PC-3 (cell line): ENCODE measurements at regions not wholly inside any gene's neighbourhood (a gene's known extent, or its start where the extent isn't known, plus 50 kb on each side); places are given as distances from the start of the nearest gene placed in this dataset.

ENCODE experiments used
- ATAC-seq: fragments of 200-7000 bp; cut with Tn5 transposase; 2 replicates; pipeline ENCODE4 v1.9.1; 2020; ENCODE audit warnings: mild to moderate bottlenecking, moderate library complexity
- BruUV-seq: library from RNA; stranded (reverse); fragments of 400-500 nt; replicated peaks from 2 replicates; lab custom pipeline; 2021; lab: Mats Ljungman, UMichigan
- CTCF ChIA-PET: fragments of 300-600 bp; sonication (Branson Sonifier 250); formaldehyde crosslinking; loops from one replicate; lab custom pipeline; 2022; ENCODE audit warnings: antibody characterized with exemption; lab: Charles Lee
- POLR2A ChIA-PET: fragments of 300-600 bp; sonication (Branson Sonifier 250); formaldehyde crosslinking; loops from one replicate; lab custom pipeline; 2022; ENCODE audit warnings: antibody characterized with exemption; ENCODE audit not compliant: unreplicated experiment; lab: Charles Lee
- DNase-seq: peaks from one replicate; pipeline ENCODE4 v3.0.0-alpha.2; 2015
- H2AFZ ChIP-seq: fragments of 300-600 bp; sonication (generic); 2 replicates; pipeline ENCODE4 v1.6.0; 2016; ENCODE audit warnings: antibody characterized with exemption, low read length
- H3F3A ChIP-seq: fragments of 300-600 bp; sonication (generic); one replicate; pipeline ENCODE4 v1.6.0; 2017; ENCODE audit warnings: antibody characterized with exemption, low read length, control low read depth, mild to moderate bottlenecking; ENCODE audit not compliant: unreplicated experiment
- H3K27ac ChIP-seq: fragments of 300-600 bp; sonication (generic); 2 replicates; pipeline ENCODE4 v1.5.1; 2016; ENCODE audit warnings: mild to moderate bottlenecking, low read length
- H3K27me3 ChIP-seq: fragments of 300-600 bp; sonication (generic); 2 replicates; pipeline ENCODE4 v1.6.1; 2016; ENCODE audit warnings: low read length, mixed read lengths
- H3K36me3 ChIP-seq: fragments of 300-600 bp; sonication (generic); 2 replicates; pipeline ENCODE4 v1.6.1; 2016; ENCODE audit warnings: low read depth, mixed run types, low read length, mixed read lengths
- H3K4me1 ChIP-seq: fragments of 300-600 bp; sonication (generic); 2 replicates; pipeline ENCODE4 v1.5.1; 2016; ENCODE audit warnings: low read length; ENCODE audit not compliant: insufficient read depth
- H3K4me2 ChIP-seq: fragments of 300-600 bp; sonication (generic); 2 replicates; pipeline ENCODE4 v1.6.0; 2016; ENCODE audit warnings: low read length
- H3K4me3 ChIP-seq: fragments of 300-600 bp; sonication (generic); 2 replicates; pipeline ENCODE4 v1.5.1; 2016; ENCODE audit warnings: mild to moderate bottlenecking, low read length, mixed read lengths
- H3K79me2 ChIP-seq: fragments of 300-600 bp; sonication (generic); 2 replicates; pipeline ENCODE4 v1.6.1; 2017; ENCODE audit warnings: low read length, mixed read lengths
- H3K9ac ChIP-seq: fragments of 300-600 bp; sonication (generic); 2 replicates; pipeline ENCODE4 v1.6.0; 2016; ENCODE audit warnings: mild to moderate bottlenecking, low read length
- H3K9me2 ChIP-seq: fragments of 300-600 bp; sonication (generic); replicated peaks from 2 replicates; pipeline ENCODE4 v1.6.1; 2016; ENCODE audit warnings: mixed run types, low read length, mixed read lengths
- H3K9me3 ChIP-seq: fragments of 300-600 bp; sonication (generic); 2 replicates; pipeline ENCODE4 v1.6.1; 2016; ENCODE audit warnings: low read length, mixed read lengths
- H4K20me1 ChIP-seq: fragments of 300-600 bp; sonication (generic); 2 replicates; pipeline ENCODE4 v1.6.1; 2016; ENCODE audit warnings: low read length, mixed read lengths
- EZH2 ChIP-seq: fragments of 300-600 bp; sonication (generic); IDR thresholded peaks from one replicate; pipeline ENCODE4 v1.6.1; 2017; ENCODE audit warnings: antibody characterized with exemption, mild to moderate bottlenecking, low read length; ENCODE audit not compliant: unreplicated experiment
- EZH2phosphoT487 ChIP-seq: fragments of 300-600 bp; sonication (generic); IDR thresholded peaks from 2 replicates; pipeline ENCODE4 v1.6.1; 2018; ENCODE audit warnings: mild to moderate bottlenecking, antibody characterized with exemption, low read length, borderline replicate concordance
- intact Hi-C: fragments of 100-400 bp; cut with micrococcal nuclease; formaldehyde crosslinking; loops from 2 replicates; pipeline ENCODE4 v1.9.0; 2023
- TF ChIP-seq, protein P1 (sequence below): fragments of 300-600 bp; sonication (generic); conservative IDR thresholded peaks from 2 replicates; pipeline ENCODE4 v1.5.1; 2017; ENCODE audit warnings: antibody characterized with exemption, low read depth, mild to moderate bottlenecking, low read length

DNA sequence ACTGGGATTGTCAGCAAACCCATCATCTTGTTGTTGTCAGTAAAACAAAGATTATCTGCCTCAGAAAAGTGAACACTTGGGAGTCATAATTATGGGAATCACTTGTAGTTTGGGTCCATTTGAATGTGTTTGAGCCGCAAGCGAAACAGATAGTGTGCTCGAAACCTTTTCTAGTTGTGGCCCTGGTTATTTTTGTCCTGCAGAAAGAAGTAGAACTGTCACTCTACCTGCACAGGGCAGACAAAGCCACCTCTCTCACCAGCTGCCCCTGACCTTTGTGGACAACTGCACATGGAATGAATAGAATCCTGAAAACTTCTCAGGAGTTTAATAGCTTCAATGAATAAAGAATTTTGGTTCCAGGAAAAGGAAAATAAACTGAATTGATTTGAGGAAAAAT lies 156.1 kb upstream of the CHD6 start:
- Histone ChIP-seq H4K20me1 (no peaks in the 10 kb centered on the region), H3K79me2 (no peaks in the 10 kb centered on the region), H3K27ac (no peak overlapping the region), H3F3A (no peaks in the 10 kb centered on the region), H3K36me3 (no peaks in the 10 kb centered on the region), H3K9ac (no peak overlapping the region), H3K9me2 (no peaks in the 10 kb centered on the region), H3K27me3 (peaks cover 23% of the 10 kb centered on the region), H2AFZ (no peak overlapping the region), H3K4me2 (no peak overlapping the region), H3K9me3 (no peaks in the 10 kb centered on the region), H3K4me3 (no peak overlapping the region), H3K4me1 (no peaks in the 10 kb centered on the region)
- CTCF ChIA-PET = no interaction called here
- BruUV-seq = no TSS peak
- POLR2A ChIA-PET = no interaction called here
- ATAC-seq (no peak), DNase-seq (no peak)
- TF ChIP-seq EZH2 (no peak), EZH2phosphoT487 (no peak)
- TF ChIP-seq, protein P1, sequence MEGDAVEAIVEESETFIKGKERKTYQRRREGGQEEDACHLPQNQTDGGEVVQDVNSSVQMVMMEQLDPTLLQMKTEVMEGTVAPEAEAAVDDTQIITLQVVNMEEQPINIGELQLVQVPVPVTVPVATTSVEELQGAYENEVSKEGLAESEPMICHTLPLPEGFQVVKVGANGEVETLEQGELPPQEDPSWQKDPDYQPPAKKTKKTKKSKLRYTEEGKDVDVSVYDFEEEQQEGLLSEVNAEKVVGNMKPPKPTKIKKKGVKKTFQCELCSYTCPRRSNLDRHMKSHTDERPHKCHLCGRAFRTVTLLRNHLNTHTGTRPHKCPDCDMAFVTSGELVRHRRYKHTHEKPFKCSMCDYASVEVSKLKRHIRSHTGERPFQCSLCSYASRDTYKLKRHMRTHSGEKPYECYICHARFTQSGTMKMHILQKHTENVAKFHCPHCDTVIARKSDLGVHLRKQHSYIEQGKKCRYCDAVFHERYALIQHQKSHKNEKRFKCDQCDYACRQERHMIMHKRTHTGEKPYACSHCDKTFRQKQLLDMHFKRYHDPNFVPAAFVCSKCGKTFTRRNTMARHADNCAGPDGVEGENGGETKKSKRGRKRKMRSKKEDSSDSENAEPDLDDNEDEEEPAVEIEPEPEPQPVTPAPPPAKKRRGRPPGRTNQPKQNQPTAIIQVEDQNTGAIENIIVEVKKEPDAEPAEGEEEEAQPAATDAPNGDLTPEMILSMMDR = no peak
- intact Hi-C loops = no loop called here

DNA sequence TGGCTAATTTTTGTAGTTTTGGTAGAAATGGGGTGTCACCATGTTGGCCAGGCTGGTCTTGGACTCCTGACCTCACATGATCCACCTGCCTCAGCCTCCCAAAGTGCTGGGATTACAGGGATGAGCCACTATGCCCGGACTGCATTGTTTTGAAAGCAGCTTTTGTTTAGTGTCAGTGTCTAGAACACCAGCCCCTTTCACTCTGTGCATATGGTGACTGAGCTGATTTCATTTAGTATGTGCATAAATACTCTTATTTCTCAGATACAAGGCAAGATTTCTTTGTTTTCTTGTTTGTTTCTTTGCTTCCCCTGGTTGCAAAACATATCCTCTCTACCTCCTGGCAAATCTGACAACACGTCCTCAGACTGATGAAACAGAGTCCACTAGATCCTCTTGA lies 152.8 kb upstream of the CHD6 start:
- Histone ChIP-seq H4K20me1 (no peaks in the 10 kb centered on the region), H2AFZ (no peak overlapping the region), H3K36me3 (no peaks in the 10 kb centered on the region), H3K4me2 (no peak overlapping the region), H3K9me2 (no peaks in the 10 kb centered on the region), H3K79me2 (no peaks in the 10 kb centered on the region), H3K9me3 (no peaks in the 10 kb centered on the region), H3K4me1 (no peaks in the 10 kb centered on the region), H3K4me3 (no peak overlapping the region), H3K27me3 (peaks cover 18% of the 10 kb centered on the region), H3K27ac (no peak overlapping the region), H3K9ac (no peak overlapping the region), H3F3A (no peaks in the 10 kb centered on the region)
- ATAC-seq (no peak), DNase-seq (no peak)
- CTCF ChIA-PET = no interaction called here
- POLR2A ChIA-PET = no interaction called here
- TF ChIP-seq EZH2 (no peak), EZH2phosphoT487 (no peak)
- intact Hi-C loops = no loop called here
- no TSS peak for BruUV-seq

- H3K4me1 ChIP-seq = no peaks in the 10 kb centered on the region
- no peaks in the 10 kb centered on the region for H3K9me2 ChIP-seq
- no peak overlapping the region for H3K4me2 ChIP-seq
- peaks cover 12% of the 10 kb centered on the region for H3K27me3 ChIP-seq
- BruUV-seq = no TSS peak
- no peak overlapping the region for H3K9ac ChIP-seq
- no peak overlapping the region for H3K4me3 ChIP-seq
- ATAC-seq (no peak), DNase-seq (no peak)
- no peak overlapping the region for H2AFZ ChIP-seq
- intact Hi-C loops = no loop called here
- ChIA-PET POLR2A (no interaction called here), CTCF (no interaction called here)
- no peaks in the 10 kb centered on the region for H3K79me2 ChIP-seq
- H3F3A ChIP-seq = no peaks in the 10 kb centered on the region
- TF ChIP-seq, protein P1 = no peak
- no peak for TF ChIP-seq EZH2
- TF ChIP-seq EZH2phosphoT487 = no peak
- no peaks in the 10 kb centered on the region for H3K9me3 ChIP-seq
- H3K27ac ChIP-seq = no peak overlapping the region
- no peaks in the 10 kb centered on the region for H4K20me1 ChIP-seq
- no peaks in the 10 kb centered on the region for H3K36me3 ChIP-seq
Observed at GRCh38 chr20:41770427-41770826, 152.2 kb upstream of the CHD6 start.
